Suppressor macrophage treated with lipopolysaccharide for 4 hours (primary cell): ENCODE measurements at regions not wholly inside any gene's neighbourhood (a gene's known extent, or its start where the extent isn't known, plus 50 kb on each side); places are given as distances from the start of the nearest gene placed in this dataset.
A peak's percentile ranks its signal among the peaks of the same experiment; 100 is the strongest.

Experiments
- DNase-seq: peaks from one replicate; pipeline ENCODE4 v3.0.0-alpha.2; 2020

- DNase-seq: peak; percentile 4
These were observed 122.0 kb upstream of the ATXN7L3B start for GRCh38 chr12:74415633-74416032.

- no peak for DNase-seq
These were observed 119.1 kb upstream of the ATXN7L3B start for GRCh38 chr12:74418573-74418972.

GRCh38 chr12:74424778-74425177, 112.9 kb upstream of the ATXN7L3B start:
- no peak for DNase-seq

- no peak for DNase-seq
These were observed 111.5 kb upstream of the ATXN7L3B start for GRCh38 chr12:74426091-74426490.

- DNase-seq: no peak
These were observed 108.1 kb upstream of the ATXN7L3B start for GRCh38 chr12:74429535-74429934.

GRCh38 chr12:74431801-74432200, 105.8 kb upstream of the ATXN7L3B start:
- DNase-seq: peak; percentile 60

GRCh38 chr12:74440469-74440868, 97.2 kb upstream of the ATXN7L3B start:
- no peak for DNase-seq

- no peak for DNase-seq
These were observed 95.8 kb upstream of the ATXN7L3B start for GRCh38 chr12:74441872-74442271.

- no peak for DNase-seq
These were observed 91.2 kb upstream of the ATXN7L3B start for GRCh38 chr12:74446466-74446865.

- no peak for DNase-seq
These were observed 87.8 kb upstream of the ATXN7L3B start for GRCh38 chr12:74449872-74450271.

GRCh38 chr12:74454109-74454508, 83.5 kb upstream of the ATXN7L3B start:
- no peak for DNase-seq

GRCh38 chr12:74455429-74455828, 82.2 kb upstream of the ATXN7L3B start:
- no peak for DNase-seq

- DNase-seq: peak; percentile 23
These were observed 81.2 kb upstream of the ATXN7L3B start for GRCh38 chr12:74456431-74456830.

- DNase-seq: no peak
These were observed 69.2 kb upstream of the ATXN7L3B start for GRCh38 chr12:74468401-74468800.

- DNase-seq: no peak
These were observed 61.4 kb upstream of the ATXN7L3B start for GRCh38 chr12:74476234-74476633.

- DNase-seq: no peak
These were observed 56.6 kb upstream of the ATXN7L3B start for GRCh38 chr12:74481078-74481477.

- DNase-seq: no peak
These were observed 55.5 kb upstream of the ATXN7L3B start for GRCh38 chr12:74482115-74482514.

GRCh38 chr12:74483057-74483456, 54.6 kb upstream of the ATXN7L3B start:
- no peak for DNase-seq
